Mucosa of rectum (tissue), 2 donors: ENCODE measurements at regions not wholly inside any gene's neighbourhood (a gene's known extent, or its start where the extent isn't known, plus 50 kb on each side); places are given as distances from the start of the nearest gene placed in this dataset.

ENCODE experiments used
- H3K27ac ChIP-seq, 2 donors: one replicate each; pipeline ENCODE4 v1.7.0; 2013; ENCODE audit warnings: inconsistent platforms in 2 of 2, low read depth in 2 of 2, low read length in 2 of 2
- H3K27me3 ChIP-seq, 2 donors: one replicate each; pipeline ENCODE4 v1.7.0; 2013; ENCODE audit warnings: low read length in 2 of 2; ENCODE audit not compliant: control insufficient read depth in 2 of 2, insufficient read depth in 2 of 2
- H3K36me3 ChIP-seq, 2 donors: one replicate each; pipeline ENCODE4 v1.7.0; 2013; ENCODE audit warnings: low read length in 2 of 2; ENCODE audit not compliant: control insufficient read depth in 2 of 2, insufficient read depth in 2 of 2
- H3K4me1 ChIP-seq, 2 donors: one replicate each; pipeline ENCODE4 v1.7.0; 2013; ENCODE audit warnings: low read length in 2 of 2, mild to moderate bottlenecking in 1 of 2; ENCODE audit not compliant: control insufficient read depth in 2 of 2, insufficient read depth in 2 of 2
- H3K4me3 ChIP-seq, 2 donors: one replicate each; pipeline ENCODE4 v1.7.0; 2013; ENCODE audit warnings: low read length in 2 of 2
- H3K9ac ChIP-seq, 2 donors: one replicate each; pipeline ENCODE4 v1.7.0; 2013; ENCODE audit warnings: low read length in 2 of 2, low read depth in 1 of 2, mild to moderate bottlenecking in 1 of 2
- H3K9me3 ChIP-seq, 2 donors: one replicate each; pipeline ENCODE4 v1.7.0; 2013; ENCODE audit warnings: low read length in 2 of 2; ENCODE audit not compliant: control insufficient read depth in 2 of 2
- donor health status: healthy.
- donor health status: Normal muscosa, but diverticular disease.

DNA sequence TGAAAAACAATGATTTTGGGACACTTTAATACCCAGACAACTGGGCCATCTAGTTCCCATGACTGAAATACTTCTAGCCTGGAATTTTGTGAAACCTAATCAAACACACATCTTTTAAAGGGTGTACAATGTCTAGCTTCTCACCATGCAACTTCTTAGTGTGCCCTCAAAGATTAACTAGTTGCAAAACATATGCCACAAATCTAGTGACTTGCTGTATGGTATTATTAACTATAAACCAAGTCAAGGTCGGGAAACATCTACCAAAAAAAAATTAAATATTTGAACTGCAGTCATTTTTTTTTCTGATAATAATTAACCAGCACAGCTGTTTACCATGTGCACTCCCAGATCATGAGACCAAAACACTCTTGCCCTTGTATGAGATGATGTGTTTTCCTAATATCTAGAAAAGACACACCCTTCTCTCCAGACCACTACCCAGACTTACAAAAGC is 171.8 kb upstream of the FOXN3 start:
- no peaks in the 10 kb centered on the region for H3K27me3 ChIP-seq
- no peak overlapping the region for H3K4me3 ChIP-seq
- H3K9ac ChIP-seq, result no peak overlapping the region
- no peaks in the 10 kb centered on the region for H3K36me3 ChIP-seq
- H3K4me1 ChIP-seq, result no peaks in the 10 kb centered on the region
- no peaks in the 10 kb centered on the region for H3K9me3 ChIP-seq
- peak overlapping the region in 1 of 2 donors; percentile 38 for H3K27ac ChIP-seq

DNA sequence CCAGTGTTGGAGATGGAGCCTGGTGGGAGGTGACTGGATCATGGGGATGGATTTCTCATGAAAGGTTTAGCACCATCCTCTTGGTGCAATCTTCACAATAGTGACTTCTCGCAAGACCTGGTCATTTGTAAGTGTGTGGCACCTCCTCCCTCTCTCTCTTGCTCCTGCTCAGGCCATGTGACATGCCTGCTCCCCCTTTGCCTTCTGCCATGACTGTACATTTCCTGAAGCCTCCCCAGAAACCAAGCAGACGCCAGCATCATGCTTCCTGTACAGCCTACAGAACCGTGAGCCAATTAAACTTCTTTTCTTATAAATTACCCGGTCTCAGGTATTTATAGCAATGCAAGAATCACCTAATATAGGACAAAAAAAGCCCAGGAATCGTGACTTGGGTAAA is 171.0 kb upstream of the FOXN3 start:
- Histone ChIP-seq H3K4me1 (no peaks in the 10 kb centered on the region), H3K9me3 (no peaks in the 10 kb centered on the region), H3K27ac (no peak overlapping the region)

DNA sequence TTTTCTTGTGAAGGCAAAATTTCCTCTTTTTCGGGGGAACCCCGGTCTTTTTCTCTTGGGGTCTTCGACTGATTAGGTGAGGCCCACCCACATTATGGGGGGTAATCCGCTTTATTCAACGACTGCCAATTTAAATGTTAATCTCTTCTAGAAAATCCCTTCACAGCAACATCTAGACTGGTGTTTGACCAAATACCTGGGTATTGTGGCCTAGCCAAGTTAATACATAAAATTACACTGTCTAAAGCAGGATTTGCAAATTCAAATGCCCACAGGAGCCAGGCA is 170.0 kb upstream of the FOXN3 start:
- Histone ChIP-seq H3K4me1 (no peaks in the 10 kb centered on the region), H3K36me3 (no peaks in the 10 kb centered on the region), H3K27me3 (no peaks in the 10 kb centered on the region), H3K9me3 (no peaks in the 10 kb centered on the region), H3K9ac (no peak overlapping the region), H3K27ac (no peak overlapping the region), H3K4me3 (no peak overlapping the region)

More for the DNA sequence above, 171.0 kb upstream of the FOXN3 start:
- no peaks in the 10 kb centered on the region for H3K36me3 ChIP-seq
- no peaks in the 10 kb centered on the region for H3K27me3 ChIP-seq
- no peak overlapping the region for H3K4me3 ChIP-seq
- no peak overlapping the region for H3K9ac ChIP-seq

DNA sequence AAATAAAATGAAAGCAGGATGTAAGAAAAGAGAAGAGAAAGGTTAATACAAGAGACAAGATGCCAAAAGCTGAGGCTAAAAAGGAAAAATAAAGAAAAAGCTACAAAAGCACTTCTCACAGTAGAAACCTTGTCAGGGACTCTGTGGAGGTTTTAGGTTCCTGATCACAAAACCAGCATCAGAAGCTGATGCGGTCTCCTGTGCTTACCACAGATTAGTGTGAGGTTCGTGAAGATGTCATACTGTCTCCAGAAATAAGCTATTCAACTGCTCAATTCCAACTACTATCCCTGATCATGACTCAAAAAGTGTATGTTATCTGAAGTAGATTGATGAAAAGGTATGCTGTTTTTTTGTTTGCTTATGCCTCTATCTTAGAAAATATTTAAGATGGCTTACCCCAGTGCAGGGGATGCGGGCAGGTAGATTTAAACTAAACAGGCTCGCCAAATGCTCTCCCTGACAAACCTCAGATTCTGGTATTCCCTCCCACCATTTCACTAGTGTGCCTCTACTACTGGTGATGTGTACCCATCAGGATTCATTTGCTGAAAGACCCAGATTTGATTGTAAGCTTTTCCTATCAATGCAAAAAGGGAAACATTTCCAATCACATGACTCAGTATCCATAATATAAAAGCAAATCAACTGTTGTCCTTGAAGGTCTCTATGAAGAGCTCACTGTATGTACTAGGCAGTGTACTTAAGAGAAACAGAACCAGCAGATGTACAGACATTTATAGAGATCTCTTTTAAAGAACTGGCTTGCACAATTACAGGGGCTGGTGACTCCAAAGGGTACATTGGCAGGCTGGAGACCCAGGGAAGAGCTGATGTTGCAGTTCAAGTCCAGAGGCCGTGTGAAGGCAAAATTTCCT is 169.5 kb upstream of the FOXN3 start:
- Histone ChIP-seq H3K36me3 (no peaks in the 10 kb centered on the region), H3K27me3 (no peaks in the 10 kb centered on the region), H3K4me1 (no peaks in the 10 kb centered on the region), H3K27ac (no peak overlapping the region), H3K9me3 (no peaks in the 10 kb centered on the region), H3K9ac (no peak overlapping the region), H3K4me3 (no peak overlapping the region)

DNA sequence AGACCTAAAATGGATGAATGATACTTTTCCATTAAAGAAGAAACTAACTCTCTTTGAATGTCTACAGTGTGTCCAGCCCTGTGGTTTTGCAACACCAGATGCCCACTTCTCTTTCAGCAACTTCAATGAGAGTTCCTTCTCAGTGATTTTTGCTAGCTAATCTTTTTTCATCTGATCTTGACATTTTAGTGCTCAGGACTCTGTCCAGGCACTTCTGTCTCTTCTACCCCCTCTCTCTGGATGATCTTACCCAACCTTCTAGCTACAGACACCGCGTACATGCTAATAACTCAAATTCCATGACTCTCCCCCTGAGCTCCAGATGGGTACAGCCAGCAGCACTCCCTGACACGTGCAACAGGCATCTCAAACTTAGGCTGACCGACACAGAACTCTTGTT is 161.1 kb upstream of the FOXN3 start:
- no peaks in the 10 kb centered on the region for H3K36me3 ChIP-seq
- H3K4me1 ChIP-seq, result peaks cover under 1 to 6% of the 10 kb centered on the region in 2 donors

DNA sequence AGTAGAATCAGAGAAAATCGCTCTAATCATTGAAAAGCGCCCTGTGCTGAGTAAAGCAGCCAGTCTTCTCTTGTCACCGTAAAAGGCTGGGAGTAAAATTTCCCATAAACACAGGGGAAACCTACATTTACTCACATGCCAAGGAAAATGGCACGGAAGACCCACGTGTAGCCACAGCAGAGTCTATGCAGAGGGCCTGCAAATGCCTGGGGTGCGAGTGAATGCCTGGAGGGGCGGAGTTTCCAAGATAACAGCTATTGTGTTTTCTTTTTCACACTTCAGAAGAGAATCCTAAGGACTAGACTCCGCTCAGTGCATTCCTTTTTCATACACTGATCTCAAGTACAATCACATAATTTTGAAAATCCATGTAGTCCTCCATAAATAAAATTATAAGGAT is 159.9 kb upstream of the FOXN3 start:
- Histone ChIP-seq H3K4me1 (peaks cover 8 to 12% of the 10 kb centered on the region in 2 donors), H3K9me3 (no peaks in the 10 kb centered on the region), H3K9ac (no peak overlapping the region), H3K36me3 (no peaks in the 10 kb centered on the region), H3K4me3 (no peak overlapping the region), H3K27me3 (no peaks in the 10 kb centered on the region), H3K27ac (no peak overlapping the region)

More for the DNA sequence above, 161.1 kb upstream of the FOXN3 start:
- Histone ChIP-seq H3K27ac (no peak overlapping the region), H3K9ac (no peak overlapping the region), H3K27me3 (no peaks in the 10 kb centered on the region), H3K4me3 (no peak overlapping the region), H3K9me3 (no peaks in the 10 kb centered on the region)

DNA sequence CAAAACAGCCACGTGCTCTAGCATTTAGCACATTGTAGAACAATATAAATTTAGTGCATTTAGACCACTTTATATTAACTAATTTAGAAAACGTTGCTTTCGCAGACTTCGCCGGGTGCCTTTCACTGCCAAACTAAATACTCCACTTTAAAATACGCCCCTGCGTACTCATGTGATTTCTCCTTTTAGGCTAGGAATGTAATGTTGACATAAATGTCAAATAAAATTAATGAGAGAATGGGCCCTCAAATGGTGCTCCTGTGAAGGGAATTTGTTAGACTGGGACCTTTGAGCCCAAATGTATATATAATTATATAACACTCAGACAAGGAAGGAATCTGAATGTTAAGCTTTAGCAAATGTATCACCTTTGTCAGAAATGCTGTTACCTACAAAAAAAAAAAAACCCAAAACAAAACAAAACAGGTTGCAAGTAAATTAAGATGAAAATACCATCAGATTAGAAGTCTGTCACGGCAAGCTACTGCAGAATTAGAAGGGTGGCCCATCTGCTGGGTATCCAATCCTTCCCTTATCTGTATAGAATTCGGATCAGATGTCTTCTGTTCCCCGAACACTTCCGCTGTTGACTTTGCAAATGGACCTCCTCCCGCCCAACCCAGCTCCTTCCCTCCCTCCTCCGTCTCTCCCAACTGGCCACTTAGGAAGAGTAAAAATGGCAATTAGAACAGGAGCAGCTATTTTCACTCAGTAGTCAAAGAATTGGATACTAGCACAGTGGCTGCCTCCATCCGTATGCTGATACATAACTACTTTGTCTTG is 159.3 kb upstream of the FOXN3 start:
- no peak overlapping the region for H3K4me3 ChIP-seq
- H3K9ac ChIP-seq, result no peak overlapping the region
- peaks cover 8 to 12% of the 10 kb centered on the region in 2 donors for H3K4me1 ChIP-seq
- H3K27ac ChIP-seq, result no peak overlapping the region
- no peaks in the 10 kb centered on the region for H3K27me3 ChIP-seq
- no peaks in the 10 kb centered on the region for H3K36me3 ChIP-seq
- no peaks in the 10 kb centered on the region for H3K9me3 ChIP-seq

DNA sequence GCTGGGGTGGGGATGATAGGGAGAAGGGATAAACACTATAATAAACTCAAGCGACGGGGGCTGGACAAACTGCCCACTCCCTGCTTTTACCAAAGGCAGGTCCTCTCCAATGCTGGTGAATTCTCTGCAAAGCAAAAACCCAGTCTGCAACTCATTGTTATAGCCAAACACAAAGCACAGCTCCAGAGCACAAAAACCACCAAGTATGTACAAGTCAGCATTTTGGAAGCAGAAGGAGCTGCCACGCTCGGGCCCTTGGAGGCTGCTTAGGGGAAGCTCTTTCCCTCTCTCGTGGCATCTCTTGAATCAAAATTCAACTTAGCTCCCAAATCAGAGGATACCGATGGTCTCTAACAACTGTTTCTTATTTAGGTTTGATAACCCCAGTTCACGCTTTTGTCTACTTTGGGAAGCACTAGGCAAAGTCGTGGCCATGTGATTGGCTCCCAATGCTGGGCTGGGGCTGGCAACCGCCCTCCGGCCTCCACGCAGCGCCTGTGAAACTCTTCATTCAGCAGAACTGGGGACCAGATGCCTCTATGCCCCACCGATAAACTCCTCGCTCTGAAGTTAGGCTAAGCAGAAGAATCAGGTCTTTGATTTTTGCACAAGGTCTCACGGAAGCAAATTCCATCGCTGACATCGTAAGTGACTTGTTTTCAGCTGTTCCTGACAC is 158.5 kb upstream of the FOXN3 start:
- H3K9me3 ChIP-seq, result no peaks in the 10 kb centered on the region
- peaks cover 8 to 12% of the 10 kb centered on the region in 2 donors for H3K4me1 ChIP-seq
- H3K27ac ChIP-seq, result no peak overlapping the region
- H3K4me3 ChIP-seq, result no peak overlapping the region
- H3K9ac ChIP-seq, result no peak overlapping the region
- H3K27me3 ChIP-seq, result no peaks in the 10 kb centered on the region
- no peaks in the 10 kb centered on the region for H3K36me3 ChIP-seq

DNA sequence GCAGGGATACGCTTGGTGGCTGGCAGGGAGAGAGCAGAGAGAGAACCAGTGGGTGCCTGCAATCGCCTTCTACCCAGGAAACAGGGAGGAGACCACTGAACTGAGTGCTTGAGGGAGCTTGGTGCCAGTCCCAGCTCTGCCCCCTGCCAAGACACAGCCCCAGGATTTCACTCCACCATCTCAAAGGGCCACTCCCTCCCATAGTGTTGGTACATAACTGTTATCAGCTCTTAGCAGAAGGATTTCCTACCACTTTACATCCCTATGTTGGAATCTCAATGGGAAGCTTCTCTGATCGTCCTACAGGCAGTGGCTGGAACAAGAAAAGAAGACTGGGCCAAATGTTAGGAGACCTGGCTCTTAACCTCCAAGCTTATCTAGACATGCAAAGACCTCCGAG is 157.4 kb upstream of the FOXN3 start:
- Histone ChIP-seq H3K36me3 (no peaks in the 10 kb centered on the region), H3K9ac (no peak overlapping the region), H3K27me3 (no peaks in the 10 kb centered on the region), H3K4me1 (peaks cover 8 to 12% of the 10 kb centered on the region in 2 donors), H3K27ac (no peak overlapping the region), H3K9me3 (no peaks in the 10 kb centered on the region), H3K4me3 (no peak overlapping the region)

DNA sequence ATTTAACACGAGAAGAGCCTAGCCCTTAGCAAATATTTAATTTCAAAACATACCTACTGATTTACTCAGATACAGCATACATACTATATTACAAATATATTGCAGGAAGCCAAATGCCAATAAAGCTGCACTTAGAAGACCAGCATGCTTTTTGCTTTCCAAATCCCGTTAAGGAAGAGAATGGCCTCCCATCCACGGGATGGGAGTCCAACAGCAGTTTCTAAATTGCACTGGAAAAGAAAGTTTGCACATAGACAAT is 156.3 kb upstream of the FOXN3 start:
- peaks cover 8 to 12% of the 10 kb centered on the region in 2 donors for H3K4me1 ChIP-seq
- H3K9ac ChIP-seq, result no peak overlapping the region
- no peak overlapping the region for H3K27ac ChIP-seq
- H3K27me3 ChIP-seq, result no peaks in the 10 kb centered on the region
- no peak overlapping the region for H3K4me3 ChIP-seq
- no peaks in the 10 kb centered on the region for H3K36me3 ChIP-seq
- H3K9me3 ChIP-seq, result no peaks in the 10 kb centered on the region
